ENCODE measurements at regions not wholly inside any gene's neighbourhood (a gene's known extent, or its start where the extent isn't known, plus 50 kb on each side); places are given as distances from the start of the nearest gene placed in this dataset.
"Not testable (repeated sequence)": the region's sequence is repeated elsewhere in the genome, so short reads cannot be mapped to it uniquely, and the experiment has no call there.

DNA sequence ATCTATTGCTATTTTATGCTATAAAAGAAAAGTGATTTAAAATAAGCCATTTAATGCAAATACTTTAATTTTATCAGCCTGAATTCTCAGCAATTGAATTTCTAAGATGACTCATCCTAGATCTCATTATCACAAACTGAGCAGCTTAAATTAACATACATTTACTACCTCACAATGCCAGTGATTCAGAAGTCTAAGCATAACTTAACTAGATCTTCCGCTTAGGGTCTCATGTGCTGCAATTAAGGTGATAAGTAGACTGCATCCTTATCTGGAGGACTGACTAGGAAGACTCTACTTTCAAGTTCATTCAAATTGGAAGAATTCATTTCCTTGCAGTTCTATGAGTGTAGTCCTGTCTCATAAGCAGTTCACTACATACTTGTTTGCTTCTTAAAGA lies 286.6 kb downstream of the COL11A1 start:
- no peak overlapping the region for H3K27ac Mint-ChIP-seq
- H3K4me3 Mint-ChIP-seq, result no peak overlapping the region
- H3K36me3 Mint-ChIP-seq (ENCODE audit: low read depth), result no peaks in the 10 kb centered on the region
- no peaks in the 10 kb centered on the region for H3K4me1 Mint-ChIP-seq
- TF ChIP-seq, protein P1, sequence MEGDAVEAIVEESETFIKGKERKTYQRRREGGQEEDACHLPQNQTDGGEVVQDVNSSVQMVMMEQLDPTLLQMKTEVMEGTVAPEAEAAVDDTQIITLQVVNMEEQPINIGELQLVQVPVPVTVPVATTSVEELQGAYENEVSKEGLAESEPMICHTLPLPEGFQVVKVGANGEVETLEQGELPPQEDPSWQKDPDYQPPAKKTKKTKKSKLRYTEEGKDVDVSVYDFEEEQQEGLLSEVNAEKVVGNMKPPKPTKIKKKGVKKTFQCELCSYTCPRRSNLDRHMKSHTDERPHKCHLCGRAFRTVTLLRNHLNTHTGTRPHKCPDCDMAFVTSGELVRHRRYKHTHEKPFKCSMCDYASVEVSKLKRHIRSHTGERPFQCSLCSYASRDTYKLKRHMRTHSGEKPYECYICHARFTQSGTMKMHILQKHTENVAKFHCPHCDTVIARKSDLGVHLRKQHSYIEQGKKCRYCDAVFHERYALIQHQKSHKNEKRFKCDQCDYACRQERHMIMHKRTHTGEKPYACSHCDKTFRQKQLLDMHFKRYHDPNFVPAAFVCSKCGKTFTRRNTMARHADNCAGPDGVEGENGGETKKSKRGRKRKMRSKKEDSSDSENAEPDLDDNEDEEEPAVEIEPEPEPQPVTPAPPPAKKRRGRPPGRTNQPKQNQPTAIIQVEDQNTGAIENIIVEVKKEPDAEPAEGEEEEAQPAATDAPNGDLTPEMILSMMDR (IDR thresholded peaks at IDR 0.05), result no peak
- no peak for DNase-seq
- peaks cover 6% of the 10 kb centered on the region for H3K9me3 Mint-ChIP-seq
- no peaks in the 10 kb centered on the region for H3K27me3 Mint-ChIP-seq (ENCODE audit: low read depth, poor library complexity)

DNA sequence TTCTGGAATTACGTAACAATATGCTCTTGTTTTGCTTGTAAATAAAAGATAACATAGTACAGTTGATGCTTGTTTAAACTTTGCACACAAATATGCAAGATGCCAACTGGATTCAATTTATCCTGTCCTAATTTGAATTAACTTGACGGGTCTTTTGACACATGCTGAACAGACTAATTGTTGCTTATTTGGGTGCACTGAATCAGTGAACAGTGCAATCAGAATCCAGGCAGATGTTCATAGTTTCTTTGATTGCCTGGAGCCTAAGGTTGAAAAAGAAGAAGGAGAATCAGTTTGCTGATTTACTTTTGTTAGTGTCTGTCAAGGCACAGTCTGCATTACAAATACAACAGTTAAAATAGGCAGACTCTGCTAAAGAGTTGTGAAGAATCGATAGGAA lies 307.9 kb downstream of the COL11A1 start:
- TF ChIP-seq, protein P1 (IDR thresholded peaks at IDR 0.05), result no peak
- Mint-ChIP-seq H3K4me3 (no peak overlapping the region), H3K9me3 (peaks cover 7% of the 10 kb centered on the region), H3K36me3 (ENCODE audit: low read depth) (no peaks in the 10 kb centered on the region), H3K27ac (no peak overlapping the region), H3K27me3 (ENCODE audit: low read depth, poor library complexity) (no peaks in the 10 kb centered on the region), H3K4me1 (no peaks in the 10 kb centered on the region)
- DNase-seq, result no peak

DNA sequence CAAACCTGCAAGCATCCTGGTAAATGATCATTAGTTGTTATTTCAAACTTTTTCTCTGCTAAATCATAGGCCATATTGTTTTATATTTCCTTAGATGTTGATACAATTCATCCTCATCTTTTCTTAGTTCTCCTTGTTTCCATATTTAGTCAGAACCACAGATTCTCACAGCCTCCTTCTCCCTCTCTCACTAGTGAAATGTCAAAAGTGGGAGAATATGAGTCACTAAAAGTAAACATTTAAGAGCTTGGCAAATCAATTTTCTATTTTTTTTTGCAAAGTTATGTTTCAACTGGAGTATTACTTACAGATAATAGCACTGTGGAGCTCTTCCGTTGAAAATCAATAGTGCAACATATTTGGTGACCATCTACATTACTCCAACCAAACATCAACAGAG lies 308.8 kb downstream of the COL11A1 start:
- Mint-ChIP-seq H3K27ac (no peak overlapping the region), H3K9me3 (peaks cover 1% of the 10 kb centered on the region), H3K4me1 (no peaks in the 10 kb centered on the region), H3K4me3 (no peak overlapping the region), H3K27me3 (ENCODE audit: low read depth, poor library complexity) (no peaks in the 10 kb centered on the region), H3K36me3 (ENCODE audit: low read depth) (no peaks in the 10 kb centered on the region)
- TF ChIP-seq, protein P1 (IDR thresholded peaks at IDR 0.05), result no peak
- DNase-seq, result no peak

DNA sequence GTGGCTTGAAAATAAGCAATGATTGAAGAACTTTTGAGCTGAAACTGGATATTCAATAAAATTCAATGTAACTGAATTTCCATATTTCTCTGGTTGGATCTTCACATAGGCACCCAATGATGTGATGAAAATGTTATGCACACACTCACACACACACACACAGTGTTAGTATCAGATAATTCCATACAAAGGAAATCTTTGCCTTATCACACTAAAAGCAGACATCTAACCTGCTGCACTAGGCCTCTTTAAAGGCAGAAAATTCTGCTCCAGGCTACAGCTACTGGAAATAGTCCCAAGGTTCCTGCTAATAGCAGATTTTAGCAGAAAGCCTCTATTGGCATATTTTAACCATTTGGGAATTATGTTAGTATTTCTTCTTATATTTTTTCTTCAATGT lies 309.6 kb downstream of the COL11A1 start:
- no peaks in the 10 kb centered on the region for H3K36me3 Mint-ChIP-seq (ENCODE audit: low read depth)
- H3K27me3 Mint-ChIP-seq (ENCODE audit: low read depth, poor library complexity), result no peaks in the 10 kb centered on the region
- H3K27ac Mint-ChIP-seq, result no peak overlapping the region
- DNase-seq, result no peak
- no peak overlapping the region for H3K4me3 Mint-ChIP-seq
- H3K4me1 Mint-ChIP-seq, result no peaks in the 10 kb centered on the region
- H3K9me3 Mint-ChIP-seq, result no peaks in the 10 kb centered on the region
- TF ChIP-seq, protein P1 (IDR thresholded peaks at IDR 0.05), result no peak

DNA sequence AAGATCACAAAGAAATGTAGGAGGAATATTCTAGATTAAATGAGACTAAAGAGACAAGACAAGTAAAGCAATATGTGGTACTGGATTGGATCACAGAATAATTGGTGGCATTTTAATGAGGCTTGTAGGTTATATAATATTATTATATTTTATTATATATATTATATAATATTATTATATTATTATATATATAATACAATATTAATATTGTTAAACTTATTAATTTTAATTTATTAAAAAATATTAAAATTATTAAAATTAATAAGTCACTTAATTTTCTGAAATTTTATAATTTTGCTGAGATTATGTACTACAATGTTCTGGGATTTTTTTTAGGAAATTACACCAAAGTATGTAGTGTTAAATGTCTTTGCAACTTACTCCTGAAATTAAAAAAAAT lies 311.9 kb downstream of the COL11A1 start:
- no peak overlapping the region for H3K27ac Mint-ChIP-seq
- no peaks in the 10 kb centered on the region for H3K27me3 Mint-ChIP-seq (ENCODE audit: low read depth, poor library complexity)
- no peak overlapping the region for H3K4me3 Mint-ChIP-seq
- TF ChIP-seq, protein P1 (IDR thresholded peaks at IDR 0.05), result no peak
- H3K36me3 Mint-ChIP-seq (ENCODE audit: low read depth), result no peaks in the 10 kb centered on the region
- DNase-seq, result no peak
- H3K4me1 Mint-ChIP-seq, result no peaks in the 10 kb centered on the region
- no peaks in the 10 kb centered on the region for H3K9me3 Mint-ChIP-seq

DNA sequence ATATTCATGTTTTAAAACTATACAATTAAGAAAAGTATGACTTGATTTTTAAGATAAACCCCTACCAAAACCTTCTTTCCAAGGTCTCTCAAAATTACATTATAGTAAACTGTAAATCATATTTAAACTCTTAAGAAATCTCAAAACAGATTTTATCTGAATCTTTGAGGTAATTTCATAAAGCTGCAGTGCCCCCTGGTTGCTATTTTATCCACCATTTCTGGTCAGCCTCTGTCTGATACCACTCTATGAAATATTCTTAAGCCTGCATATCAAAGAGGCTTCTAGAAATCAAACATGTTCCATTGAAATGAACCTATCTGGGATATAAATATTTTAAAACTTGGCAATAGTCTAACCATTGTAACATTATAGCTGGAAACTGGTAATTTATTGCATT lies 317.3 kb downstream of the COL11A1 start:
- H3K27me3 Mint-ChIP-seq (ENCODE audit: low read depth, poor library complexity), result no peaks in the 10 kb centered on the region
- TF ChIP-seq, protein P1 (IDR thresholded peaks at IDR 0.05), result no peak
- H3K4me1 Mint-ChIP-seq, result no peaks in the 10 kb centered on the region
- no peak for DNase-seq
- no peaks in the 10 kb centered on the region for H3K9me3 Mint-ChIP-seq
- no peak overlapping the region for H3K27ac Mint-ChIP-seq
- no peaks in the 10 kb centered on the region for H3K36me3 Mint-ChIP-seq (ENCODE audit: low read depth)
- no peak overlapping the region for H3K4me3 Mint-ChIP-seq

DNA sequence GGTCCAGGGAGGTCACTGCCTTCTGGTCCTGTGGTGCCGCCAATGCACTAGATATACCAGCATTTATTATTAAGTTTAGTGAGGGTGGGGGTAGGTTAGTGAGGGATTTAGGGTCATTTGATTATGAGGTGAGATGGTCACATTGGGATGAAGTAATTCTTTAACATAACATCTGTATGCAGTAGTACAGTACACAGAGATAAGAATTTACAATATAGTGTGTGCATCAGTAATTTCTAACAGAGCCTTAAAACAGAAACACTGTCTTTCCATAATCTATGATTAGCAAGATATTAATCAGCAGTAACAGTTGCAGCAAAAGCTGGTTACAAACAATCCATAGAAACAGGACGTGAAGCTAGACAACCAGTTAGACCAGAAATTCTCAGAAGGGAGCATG lies 318.4 kb downstream of the COL11A1 start:
- H3K9me3 Mint-ChIP-seq; H3K4me3 Mint-ChIP-seq; DNase-seq; H3K4me1 Mint-ChIP-seq; H3K27me3 Mint-ChIP-seq (ENCODE audit: low read depth, poor library complexity); H3K27ac Mint-ChIP-seq; H3K36me3 Mint-ChIP-seq (ENCODE audit: low read depth): not testable (repeated sequence)

All from nephron progenitor cell (in vitro differentiated cells).